Neural progenitor cell (in vitro differentiated cells): ENCODE measurements at regions not wholly inside any gene's neighbourhood (a gene's known extent, or its start where the extent isn't known, plus 50 kb on each side); places are given as distances from the start of the nearest gene placed in this dataset.

Experiments used
- EZH2 ChIP-seq: fragments of 200-600 bp; sonication (generic); IDR thresholded peaks from 2 replicates; pipeline ENCODE4 v1.6.1; 2017; ENCODE audit warnings: antibody characterized with exemption, mild to moderate bottlenecking, moderate library complexity
- TF ChIP-seq, protein P1 (sequence below): fragments of 200-600 bp; sonication (generic); IDR thresholded peaks from 2 replicates; pipeline ENCODE4 v1.5.1; 2017; ENCODE audit warnings: antibody characterized with exemption, mild to moderate bottlenecking

DNA sequence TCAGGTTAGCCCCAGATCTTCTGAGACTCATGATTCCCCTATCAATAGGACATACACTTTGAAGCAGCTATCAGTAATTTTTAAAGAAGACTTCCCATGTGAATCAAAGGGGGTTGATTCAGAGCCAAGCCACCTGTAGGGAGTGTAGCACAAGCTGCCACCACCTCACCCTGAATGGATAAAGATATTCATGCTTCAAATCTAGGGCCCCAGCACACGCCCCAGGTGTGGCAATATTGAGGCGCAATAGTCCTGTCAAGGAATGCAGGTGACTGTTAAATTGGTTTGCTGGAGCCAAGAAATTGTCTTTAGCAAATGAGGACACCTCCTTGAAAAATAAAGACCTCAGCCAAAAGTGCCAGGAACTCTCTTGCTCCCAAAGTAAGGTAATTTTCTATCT, 404.4 kb downstream of the MAFB start:
- TF ChIP-seq EZH2: no peak
- TF ChIP-seq, protein P1, sequence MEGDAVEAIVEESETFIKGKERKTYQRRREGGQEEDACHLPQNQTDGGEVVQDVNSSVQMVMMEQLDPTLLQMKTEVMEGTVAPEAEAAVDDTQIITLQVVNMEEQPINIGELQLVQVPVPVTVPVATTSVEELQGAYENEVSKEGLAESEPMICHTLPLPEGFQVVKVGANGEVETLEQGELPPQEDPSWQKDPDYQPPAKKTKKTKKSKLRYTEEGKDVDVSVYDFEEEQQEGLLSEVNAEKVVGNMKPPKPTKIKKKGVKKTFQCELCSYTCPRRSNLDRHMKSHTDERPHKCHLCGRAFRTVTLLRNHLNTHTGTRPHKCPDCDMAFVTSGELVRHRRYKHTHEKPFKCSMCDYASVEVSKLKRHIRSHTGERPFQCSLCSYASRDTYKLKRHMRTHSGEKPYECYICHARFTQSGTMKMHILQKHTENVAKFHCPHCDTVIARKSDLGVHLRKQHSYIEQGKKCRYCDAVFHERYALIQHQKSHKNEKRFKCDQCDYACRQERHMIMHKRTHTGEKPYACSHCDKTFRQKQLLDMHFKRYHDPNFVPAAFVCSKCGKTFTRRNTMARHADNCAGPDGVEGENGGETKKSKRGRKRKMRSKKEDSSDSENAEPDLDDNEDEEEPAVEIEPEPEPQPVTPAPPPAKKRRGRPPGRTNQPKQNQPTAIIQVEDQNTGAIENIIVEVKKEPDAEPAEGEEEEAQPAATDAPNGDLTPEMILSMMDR: no peak
